DND-41 (cell line): ENCODE measurements at regions not wholly inside any gene's neighbourhood (a gene's known extent, or its start where the extent isn't known, plus 50 kb on each side); places are given as distances from the start of the nearest gene placed in this dataset.

ENCODE experiments used
- CTCF ChIP-seq: IDR thresholded peaks from 2 replicates; pipeline ENCODE4 v1.5.1; 2012; ENCODE audit warnings: borderline replicate concordance, low read length, moderate library complexity, mild to moderate bottlenecking; ENCODE audit not compliant: poor library complexity, severe bottlenecking; ENCODE audit errors: extremely low read depth
- EZH2 ChIP-seq: IDR thresholded peaks from 3 replicates; pipeline ENCODE4 v1.6.1; 2012; ENCODE audit warnings: borderline replicate concordance, low read depth, mild to moderate bottlenecking, moderate library complexity, low read length, inconsistent platforms; ENCODE audit not compliant: severe bottlenecking

DNA sequence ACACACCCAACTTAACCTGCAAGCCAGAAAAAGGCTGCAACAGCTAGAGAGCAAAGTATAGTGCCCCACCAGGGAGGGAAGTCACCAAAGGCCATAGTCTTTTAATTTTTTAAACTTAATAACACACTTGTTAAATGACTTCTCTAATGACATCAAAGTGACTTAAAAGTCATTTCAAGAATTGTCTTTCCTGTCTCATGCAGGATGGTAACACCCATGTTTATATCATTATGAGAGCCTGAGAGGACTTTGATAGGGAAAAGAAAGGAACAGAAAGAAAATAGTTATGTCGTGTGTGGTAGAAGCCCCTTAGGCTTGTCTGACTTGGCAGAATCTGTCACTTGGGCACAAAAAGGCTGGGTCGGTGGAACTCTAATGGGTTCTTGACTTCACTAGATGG, 57.9 kb upstream of the C2CD4B start:
- TF ChIP-seq CTCF, result no peak
- no peak for TF ChIP-seq EZH2
